AG09319 (cell line): ENCODE measurements at regions not wholly inside any gene's neighbourhood (a gene's known extent, or its start where the extent isn't known, plus 50 kb on each side); places are given as distances from the start of the nearest gene placed in this dataset.
A peak's percentile ranks its signal among the peaks of the same experiment; 100 is the strongest.

Experiments used
- DNase-seq: peaks from one replicate; pipeline ENCODE4 v3.0.0-alpha.2; 2010; ENCODE audit warnings: low read depth; ENCODE audit errors: extremely low read depth
- CTCF ChIP-seq: IDR thresholded peaks from 2 replicates; pipeline ENCODE4 v1.5.1; 2011; ENCODE audit warnings: low read depth, mild to moderate bottlenecking, inconsistent platforms, low read length, moderate library complexity

DNA sequence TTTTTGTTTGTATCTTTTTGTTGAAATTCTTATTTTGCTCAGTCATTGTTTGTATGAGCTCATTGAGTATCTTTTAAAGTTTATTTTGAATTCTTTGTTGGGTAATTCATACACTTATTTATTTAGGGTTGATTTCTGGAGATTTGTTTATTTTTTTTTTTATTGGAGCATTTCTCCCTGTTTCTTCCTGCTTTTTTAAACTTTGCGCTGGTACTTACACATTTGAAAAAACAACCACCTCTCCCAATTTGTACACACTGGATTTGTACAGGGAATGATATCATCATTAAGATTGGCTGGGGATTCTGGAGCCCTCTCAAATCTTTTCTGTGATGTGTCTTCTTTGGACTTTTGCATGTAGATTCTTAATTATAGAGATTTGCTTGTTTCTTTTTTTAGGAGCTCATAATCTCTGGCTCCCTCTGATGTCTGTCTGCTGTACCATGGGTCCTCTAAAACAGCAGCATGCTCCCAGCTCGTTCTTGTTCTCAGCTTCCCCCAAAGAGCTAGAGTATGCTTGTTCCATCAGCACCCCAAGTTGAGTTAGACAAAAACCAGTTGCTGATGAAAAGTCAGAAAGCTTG, 310.7 kb downstream of the DUSP10 start:
- DNase-seq, result peak; percentile 36
- TF ChIP-seq CTCF, result peak; percentile 65

DNA sequence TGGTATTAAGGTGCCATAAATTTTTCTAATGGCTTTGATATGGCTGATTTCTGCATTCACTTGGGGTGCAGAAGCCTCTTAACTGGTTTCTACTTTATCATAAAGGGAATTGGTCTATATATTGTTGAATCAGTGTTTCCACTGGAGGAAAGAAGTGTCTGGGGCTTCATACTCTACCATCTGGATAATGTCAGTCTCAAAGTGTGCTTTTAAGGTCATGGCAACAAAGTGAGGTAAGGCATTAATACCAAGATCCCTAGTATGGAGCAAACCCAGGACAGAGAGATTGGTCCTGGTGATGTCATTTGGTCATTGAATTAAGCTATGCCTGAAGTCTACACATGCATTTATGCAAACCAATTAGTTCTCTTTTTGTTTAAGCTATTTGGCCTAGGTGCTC, 309.9 kb downstream of the DUSP10 start:
- no peak for DNase-seq
- TF ChIP-seq CTCF, result no peak

- no peak for DNase-seq
Observed at GRCh38 chr1:221435504-221435904, 306.4 kb downstream of the DUSP10 start.

DNA sequence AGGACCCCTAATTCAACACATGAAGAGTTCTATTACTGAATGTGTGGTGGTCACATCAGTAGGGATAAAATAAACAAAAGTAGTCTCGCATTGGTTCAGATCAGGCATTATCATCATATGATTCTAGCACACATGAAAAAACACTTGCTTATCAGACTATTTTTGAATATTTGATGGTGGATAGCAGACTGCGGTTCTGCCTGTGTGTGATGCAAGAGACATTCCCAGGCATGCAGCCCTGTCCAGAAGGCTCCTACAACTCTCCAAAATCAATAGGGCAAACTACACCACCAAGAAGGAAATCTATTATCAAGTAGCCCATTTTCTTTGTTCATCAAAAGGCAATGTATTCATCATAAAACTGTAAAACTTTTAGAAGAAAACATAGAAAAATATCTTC, 304.7 kb downstream of the DUSP10 start:
- TF ChIP-seq CTCF, result no peak
- DNase-seq, result no peak

More at GRCh38 chr1:221435504-221435904, 306.4 kb downstream of the DUSP10 start:
- TF ChIP-seq CTCF, result peak; percentile 87

GRCh38 chr1:221437926-221438325, 304.0 kb downstream of the DUSP10 start:
- DNase-seq, result no peak
- no peak for TF ChIP-seq CTCF

- no peak for DNase-seq
- no peak for TF ChIP-seq CTCF
Observed at GRCh38 chr1:221439008-221439746, 302.7 kb downstream of the DUSP10 start.

DNA sequence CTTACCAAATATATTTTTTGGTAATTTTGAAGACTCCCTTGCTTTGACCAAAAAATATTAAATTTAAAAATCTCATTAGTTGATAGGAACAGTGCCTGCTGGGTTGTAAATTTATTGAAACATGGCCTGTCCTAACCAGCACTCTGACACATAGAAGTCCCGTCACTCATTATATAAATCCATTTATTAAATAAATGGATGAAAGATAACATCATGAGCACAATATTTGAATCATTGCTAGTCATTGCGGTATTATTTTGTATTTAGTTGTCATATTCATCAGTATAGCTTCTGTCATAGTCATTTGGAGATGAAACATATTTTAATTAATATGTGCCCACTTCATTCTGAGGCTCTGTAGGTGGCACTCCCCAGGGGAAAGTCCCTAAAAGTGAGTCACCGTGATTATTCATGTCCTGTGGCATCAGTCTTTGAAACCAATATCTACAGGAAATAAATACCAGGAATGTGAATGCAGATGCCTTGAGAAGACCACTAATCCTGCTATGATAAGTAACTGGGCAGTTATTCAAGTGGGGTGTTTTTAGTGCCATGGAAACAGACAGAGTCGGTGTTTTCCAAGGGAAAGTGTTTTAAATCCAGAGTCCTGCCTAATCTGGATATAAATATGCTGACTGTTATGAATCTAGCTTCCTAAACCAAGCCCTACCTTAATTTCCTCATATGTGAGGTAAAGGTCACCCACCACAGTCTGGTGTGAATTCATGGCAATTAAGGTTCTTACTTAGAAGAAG, 302.0 kb downstream of the DUSP10 start:
- DNase-seq, result peak; percentile 80
- no peak for TF ChIP-seq CTCF
